Panc1 (cell line): ENCODE measurements at regions not wholly inside any gene's neighbourhood (a gene's known extent, or its start where the extent isn't known, plus 50 kb on each side); places are given as distances from the start of the nearest gene placed in this dataset.

Source experiments
- ATAC-seq: fragments of 200-7000 bp; cut with Tn5 transposase; 2 replicates; pipeline ENCODE4 v1.9.1; 2020; ENCODE audit warnings: mild to moderate bottlenecking, moderate library complexity
- BruUV-seq: library from RNA; stranded (reverse); fragments of 400-500 nt; replicated peaks from 2 replicates; lab custom pipeline; 2021; lab: Mats Ljungman, UMichigan
- CTCF ChIA-PET: fragments of 300-600 bp; sonication (Branson Sonifier 250); formaldehyde crosslinking; loops from one replicate; lab custom pipeline; 2022; ENCODE audit warnings: antibody characterized with exemption; lab: Charles Lee
- POLR2A ChIA-PET: fragments of 300-600 bp; sonication (Branson Sonifier 250); formaldehyde crosslinking; loops from one replicate; lab custom pipeline; 2022; ENCODE audit warnings: antibody characterized with exemption; lab: Charles Lee
- DNase-seq: peaks from one replicate; pipeline ENCODE4 v3.0.0-alpha.2; 2010; ENCODE audit warnings: low read depth, low spot score
- H3K27ac ChIP-seq: 2 replicates; pipeline ENCODE4 v1.5.1; 2011; ENCODE audit warnings: mild to moderate bottlenecking, low read length, inconsistent platforms
- H3K27me3 ChIP-seq: fragments of 200-500 bp; sonication (Bioruptor generic); 2 replicates; pipeline ENCODE4 v1.6.0; 2014; ENCODE audit warnings: low read length, inconsistent platforms; ENCODE audit not compliant: control insufficient read depth, insufficient read depth
- H3K36me3 ChIP-seq: fragments of 200-500 bp; sonication (Bioruptor generic); 2 replicates; pipeline ENCODE4 v1.5.1; 2014; ENCODE audit warnings: inconsistent platforms, mild to moderate bottlenecking, low read length, moderate library complexity; ENCODE audit not compliant: control insufficient read depth, insufficient read depth
- H3K4me1 ChIP-seq: 2 replicates; pipeline ENCODE4 v1.5.1; 2011; ENCODE audit warnings: inconsistent platforms, mild to moderate bottlenecking, low read length, moderate library complexity; ENCODE audit not compliant: control insufficient read depth, insufficient read depth
- H3K4me3 ChIP-seq, 2 experiments: 2 replicates each; pipeline ENCODE4 v1.5.1; 2011 to 2012; ENCODE audit warnings: low read depth in 2 of 2, low read length in 2 of 2, mild to moderate bottlenecking in 2 of 2, inconsistent platforms in 1 of 2, moderate library complexity in 1 of 2
- H3K9me3 ChIP-seq: fragments of 200-500 bp; sonication (Bioruptor generic); 2 replicates; pipeline ENCODE4 v1.5.1; 2014; ENCODE audit warnings: low read depth, mild to moderate bottlenecking, inconsistent platforms, low read length, moderate library complexity; ENCODE audit not compliant: control insufficient read depth, insufficient read depth
- POLR2AphosphoS5 ChIP-seq: IDR thresholded peaks from 2 replicates; pipeline ENCODE4 v1.6.1; 2012; ENCODE audit warnings: mild to moderate bottlenecking, low read depth, low read length, moderate library complexity
- SIN3A ChIP-seq: IDR thresholded peaks from 2 replicates; pipeline ENCODE4 v1.6.1; 2012; ENCODE audit warnings: low read depth, mild to moderate bottlenecking, low read length, moderate library complexity, borderline replicate concordance; ENCODE audit not compliant: insufficient read depth
- TCF7L2 ChIP-seq: IDR thresholded peaks from 2 replicates; pipeline ENCODE4 v1.6.1; 2011; ENCODE audit warnings: mild to moderate bottlenecking, low read depth, low read length, inconsistent platforms
- in situ Hi-C: cut with HindIII; loops from 2 replicates; pipeline ENCODE4 v1.10.0; 2016; ENCODE audit warnings: low sequenced_read_pairs, low pct_unique_long_range_greater_than_20kb
- intact Hi-C: fragments of 100-400 bp; cut with micrococcal nuclease; formaldehyde crosslinking; loops from one replicate; pipeline ENCODE4 v1.10.0; 2022; ENCODE audit not compliant: unreplicated experiment
- TF ChIP-seq, protein P1 (sequence below): fragments of 450-650 bp; IDR thresholded peaks from 2 replicates; pipeline ENCODE4 v1.5.1; 2017; ENCODE audit warnings: mild to moderate bottlenecking
- TF ChIP-seq, protein P2 (sequence below), 2 experiments: IDR thresholded peaks; 2 replicates each; pipeline ENCODE4 v1.6.1; 2011 to 2012; ENCODE audit warnings: low read depth in 2 of 2, control low read depth in 1 of 2, low read length in 1 of 2, mild to moderate bottlenecking in 1 of 2, moderate library complexity in 1 of 2; ENCODE audit not compliant: insufficient read depth in 1 of 2

DNA sequence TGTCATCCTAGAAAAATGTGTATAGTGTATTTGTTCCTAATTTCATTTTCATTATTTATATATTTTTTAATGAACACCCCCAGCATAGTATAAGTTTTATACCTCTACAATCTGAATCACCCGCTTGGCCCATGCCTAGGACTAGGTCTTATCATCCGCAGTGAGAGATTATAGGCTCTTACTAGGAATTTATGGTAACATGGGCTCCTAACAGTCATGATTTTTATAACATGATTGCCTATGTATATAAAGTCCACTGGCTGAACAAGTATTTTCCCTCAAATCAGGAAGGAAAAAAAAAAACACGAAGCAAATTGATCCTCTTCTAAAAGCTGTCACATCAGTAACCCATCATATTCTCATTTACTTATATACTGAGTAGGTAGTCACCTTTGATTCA, 666.1 kb upstream of the NRXN1 start:
- in situ Hi-C loops (no loop called here), intact Hi-C loops (no loop called here)
- Histone ChIP-seq H3K27ac (no peak overlapping the region), H3K36me3 (no peaks in the 10 kb centered on the region), H3K4me1 (no peaks in the 10 kb centered on the region), H3K27me3 (no peaks in the 10 kb centered on the region), H3K9me3 (no peaks in the 10 kb centered on the region), H3K4me3 (no peak overlapping the region)
- TF ChIP-seq TCF7L2 (no peak), SIN3A (no peak), POLR2AphosphoS5 (no peak)
- TF ChIP-seq, protein P1, sequence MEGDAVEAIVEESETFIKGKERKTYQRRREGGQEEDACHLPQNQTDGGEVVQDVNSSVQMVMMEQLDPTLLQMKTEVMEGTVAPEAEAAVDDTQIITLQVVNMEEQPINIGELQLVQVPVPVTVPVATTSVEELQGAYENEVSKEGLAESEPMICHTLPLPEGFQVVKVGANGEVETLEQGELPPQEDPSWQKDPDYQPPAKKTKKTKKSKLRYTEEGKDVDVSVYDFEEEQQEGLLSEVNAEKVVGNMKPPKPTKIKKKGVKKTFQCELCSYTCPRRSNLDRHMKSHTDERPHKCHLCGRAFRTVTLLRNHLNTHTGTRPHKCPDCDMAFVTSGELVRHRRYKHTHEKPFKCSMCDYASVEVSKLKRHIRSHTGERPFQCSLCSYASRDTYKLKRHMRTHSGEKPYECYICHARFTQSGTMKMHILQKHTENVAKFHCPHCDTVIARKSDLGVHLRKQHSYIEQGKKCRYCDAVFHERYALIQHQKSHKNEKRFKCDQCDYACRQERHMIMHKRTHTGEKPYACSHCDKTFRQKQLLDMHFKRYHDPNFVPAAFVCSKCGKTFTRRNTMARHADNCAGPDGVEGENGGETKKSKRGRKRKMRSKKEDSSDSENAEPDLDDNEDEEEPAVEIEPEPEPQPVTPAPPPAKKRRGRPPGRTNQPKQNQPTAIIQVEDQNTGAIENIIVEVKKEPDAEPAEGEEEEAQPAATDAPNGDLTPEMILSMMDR = no peak
- TF ChIP-seq, protein P2, sequence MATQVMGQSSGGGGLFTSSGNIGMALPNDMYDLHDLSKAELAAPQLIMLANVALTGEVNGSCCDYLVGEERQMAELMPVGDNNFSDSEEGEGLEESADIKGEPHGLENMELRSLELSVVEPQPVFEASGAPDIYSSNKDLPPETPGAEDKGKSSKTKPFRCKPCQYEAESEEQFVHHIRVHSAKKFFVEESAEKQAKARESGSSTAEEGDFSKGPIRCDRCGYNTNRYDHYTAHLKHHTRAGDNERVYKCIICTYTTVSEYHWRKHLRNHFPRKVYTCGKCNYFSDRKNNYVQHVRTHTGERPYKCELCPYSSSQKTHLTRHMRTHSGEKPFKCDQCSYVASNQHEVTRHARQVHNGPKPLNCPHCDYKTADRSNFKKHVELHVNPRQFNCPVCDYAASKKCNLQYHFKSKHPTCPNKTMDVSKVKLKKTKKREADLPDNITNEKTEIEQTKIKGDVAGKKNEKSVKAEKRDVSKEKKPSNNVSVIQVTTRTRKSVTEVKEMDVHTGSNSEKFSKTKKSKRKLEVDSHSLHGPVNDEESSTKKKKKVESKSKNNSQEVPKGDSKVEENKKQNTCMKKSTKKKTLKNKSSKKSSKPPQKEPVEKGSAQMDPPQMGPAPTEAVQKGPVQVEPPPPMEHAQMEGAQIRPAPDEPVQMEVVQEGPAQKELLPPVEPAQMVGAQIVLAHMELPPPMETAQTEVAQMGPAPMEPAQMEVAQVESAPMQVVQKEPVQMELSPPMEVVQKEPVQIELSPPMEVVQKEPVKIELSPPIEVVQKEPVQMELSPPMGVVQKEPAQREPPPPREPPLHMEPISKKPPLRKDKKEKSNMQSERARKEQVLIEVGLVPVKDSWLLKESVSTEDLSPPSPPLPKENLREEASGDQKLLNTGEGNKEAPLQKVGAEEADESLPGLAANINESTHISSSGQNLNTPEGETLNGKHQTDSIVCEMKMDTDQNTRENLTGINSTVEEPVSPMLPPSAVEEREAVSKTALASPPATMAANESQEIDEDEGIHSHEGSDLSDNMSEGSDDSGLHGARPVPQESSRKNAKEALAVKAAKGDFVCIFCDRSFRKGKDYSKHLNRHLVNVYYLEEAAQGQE (IDR thresholded peaks at IDR 0.05; ENCODE audit: insufficient read depth in 1 of 2, low read depth in 2 of 2, low read length in 1 of 2) = no peak
- ATAC-seq = no peak
- CTCF ChIA-PET = no interaction called here
- BruUV-seq = no TSS peak
- DNase-seq = no peak
- POLR2A ChIA-PET = interaction anchor here (0.7 kb wide), 1 partner anchor 1796 kb away, joined by 10 read pairs; no protein-coding TSS in a partner anchor

DNA sequence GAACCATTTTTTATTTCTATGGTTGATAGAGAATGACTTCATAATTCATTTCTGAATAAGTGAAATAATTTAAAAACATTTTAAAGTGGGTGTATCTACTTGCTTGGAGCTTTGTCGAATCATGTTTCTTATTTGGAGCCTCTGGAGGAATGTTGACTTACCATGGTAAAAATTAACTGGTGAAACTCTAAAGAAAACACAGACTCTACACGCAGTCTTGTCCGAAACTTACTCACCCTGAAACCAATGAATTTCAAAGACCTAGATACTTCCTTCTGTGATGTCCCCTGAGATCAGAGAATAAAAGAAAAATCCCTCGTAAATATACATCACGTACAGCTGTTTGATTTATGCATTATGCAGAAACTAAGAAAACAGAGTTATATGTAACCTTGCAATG, 665.2 kb upstream of the NRXN1 start:
- no peak for DNase-seq
- Histone ChIP-seq H3K27ac (no peak overlapping the region), H3K9me3 (no peaks in the 10 kb centered on the region), H3K4me3 (no peak overlapping the region), H3K36me3 (no peaks in the 10 kb centered on the region), H3K27me3 (no peaks in the 10 kb centered on the region), H3K4me1 (no peaks in the 10 kb centered on the region)
- TF ChIP-seq, protein P2 (IDR thresholded peaks at IDR 0.05; ENCODE audit: insufficient read depth in 1 of 2, low read depth in 2 of 2, low read length in 1 of 2) = no peak
- TF ChIP-seq TCF7L2 = no peak
- TF ChIP-seq, protein P1 = no peak
- TF ChIP-seq POLR2AphosphoS5 = no peak
- no peak for TF ChIP-seq SIN3A
- no peak for ATAC-seq
- in situ Hi-C loops = no loop called here
- no TSS peak for BruUV-seq
- ChIA-PET POLR2A (interaction anchor here (0.7 kb wide), 1 partner anchor 1797 kb away, joined by 10 read pairs; no protein-coding TSS in a partner anchor), CTCF (no interaction called here)
- intact Hi-C loops = no loop called here
